ENCODE measurements at regions not wholly inside any gene's neighbourhood (a gene's known extent, or its start where the extent isn't known, plus 50 kb on each side); places are given as distances from the start of the nearest gene placed in this dataset.
"Not testable (repeated sequence)": the region's sequence is repeated elsewhere in the genome, so short reads cannot be mapped to it uniquely, and the experiment has no call there.

DNA sequence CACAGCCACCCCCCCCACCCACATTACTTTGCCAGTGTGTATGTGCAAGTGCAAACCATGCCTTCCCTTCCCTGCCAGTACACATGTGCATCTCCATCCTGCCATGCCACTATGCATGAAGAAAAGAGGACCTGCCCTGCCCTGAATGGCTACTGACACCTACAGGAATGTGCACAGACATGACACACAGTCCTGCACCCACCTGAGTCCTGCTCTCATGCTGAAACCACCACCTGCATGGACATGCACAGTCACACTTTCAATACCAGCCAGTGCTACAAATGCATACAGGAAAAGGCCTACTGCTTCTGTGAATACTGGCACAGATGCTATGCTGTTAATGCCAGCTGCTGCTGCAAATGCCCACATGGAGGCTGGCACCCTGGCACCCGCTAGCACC is 334.4 kb upstream of the DLGAP1 start:
- DNase-seq (ENCODE audit: low read depth in 4 of 4, low spot score in 1 of 4): no peak

DNA sequence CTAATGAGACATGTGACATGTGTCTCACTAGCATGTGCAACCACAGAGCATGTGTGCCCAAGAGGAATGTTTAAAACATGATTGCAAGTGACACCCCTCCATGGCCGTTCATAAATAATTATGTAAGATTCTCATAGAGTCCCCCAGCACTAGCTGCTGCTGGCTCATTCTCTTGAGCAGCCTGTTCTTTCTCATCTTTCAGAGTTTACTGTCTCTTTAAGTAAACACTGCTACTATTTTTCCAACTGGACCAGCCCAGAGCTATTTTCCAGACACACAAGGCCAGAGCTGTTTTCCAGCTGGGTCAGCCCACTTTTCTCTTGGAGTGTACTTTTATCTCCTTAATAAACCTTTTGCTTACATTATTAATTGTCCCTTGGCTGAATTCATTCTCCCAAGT is 326.8 kb upstream of the DLGAP1 start:
- no peak for DNase-seq (ENCODE audit: low read depth in 4 of 4, low spot score in 1 of 4)

DNA sequence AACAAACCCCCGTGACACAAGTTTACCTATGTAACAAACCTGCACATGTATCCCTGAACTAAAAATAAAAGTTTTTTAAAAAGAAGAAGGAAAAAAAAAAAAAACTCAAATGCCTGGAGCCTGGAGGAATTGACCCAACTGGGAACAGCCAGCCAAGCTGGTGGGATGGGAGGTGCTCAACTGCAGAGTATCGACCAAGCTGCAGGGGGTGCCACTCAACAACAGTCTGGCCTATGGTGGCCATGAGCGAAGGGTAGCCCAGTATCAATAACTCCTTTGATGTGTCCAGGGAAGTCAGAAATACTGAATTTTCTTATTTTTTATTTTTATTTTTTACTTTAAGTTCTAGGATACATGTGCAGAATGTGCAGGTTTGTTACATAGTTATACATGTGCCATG is 310.3 kb upstream of the DLGAP1 start:
- no peak for DNase-seq (ENCODE audit: low read depth in 4 of 4, low spot score in 1 of 4)

DNA sequence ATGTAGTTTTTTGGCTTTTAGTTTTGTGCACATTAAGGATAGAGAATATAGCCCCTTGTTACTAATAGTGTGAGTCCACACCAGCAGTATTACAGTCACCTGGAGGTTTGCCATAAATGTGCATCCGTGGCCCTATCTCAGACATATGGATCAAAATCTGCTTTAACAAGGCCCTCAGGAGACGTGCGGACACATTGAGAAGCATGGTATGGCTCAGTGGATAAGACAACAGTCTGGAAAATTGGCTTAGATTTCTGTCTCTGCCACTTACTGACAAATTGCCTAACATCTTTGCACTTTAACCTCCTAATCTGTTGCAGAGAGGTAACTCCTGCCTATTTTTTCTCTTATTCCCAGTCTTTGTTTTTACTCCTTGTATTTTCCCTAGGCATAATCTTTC is 307.2 kb upstream of the DLGAP1 start:
- DNase-seq (ENCODE audit: low read depth in 4 of 4, low spot score in 1 of 4): no peak

DNA sequence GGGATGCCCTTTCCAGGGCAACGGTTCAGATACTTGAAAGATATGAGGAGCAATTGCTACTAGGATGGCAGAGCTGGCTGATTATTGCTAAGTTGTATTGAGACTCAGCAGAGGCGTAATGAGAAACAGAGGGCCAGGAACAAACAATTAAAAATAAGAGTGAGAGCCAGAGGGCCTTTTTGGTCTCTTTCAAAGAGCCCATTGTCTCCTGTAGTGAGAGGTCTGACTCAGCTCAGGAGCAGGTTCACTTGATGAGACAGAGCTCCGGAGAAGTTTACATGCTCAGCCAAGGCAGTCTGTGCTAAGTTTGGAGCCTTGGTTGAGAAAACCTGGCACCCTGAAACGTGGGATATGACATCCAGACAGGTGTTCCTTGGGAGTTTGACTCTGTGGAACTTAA is 303.9 kb upstream of the DLGAP1 start:
- no peak for DNase-seq (ENCODE audit: low read depth in 4 of 4, low spot score in 1 of 4)

DNA sequence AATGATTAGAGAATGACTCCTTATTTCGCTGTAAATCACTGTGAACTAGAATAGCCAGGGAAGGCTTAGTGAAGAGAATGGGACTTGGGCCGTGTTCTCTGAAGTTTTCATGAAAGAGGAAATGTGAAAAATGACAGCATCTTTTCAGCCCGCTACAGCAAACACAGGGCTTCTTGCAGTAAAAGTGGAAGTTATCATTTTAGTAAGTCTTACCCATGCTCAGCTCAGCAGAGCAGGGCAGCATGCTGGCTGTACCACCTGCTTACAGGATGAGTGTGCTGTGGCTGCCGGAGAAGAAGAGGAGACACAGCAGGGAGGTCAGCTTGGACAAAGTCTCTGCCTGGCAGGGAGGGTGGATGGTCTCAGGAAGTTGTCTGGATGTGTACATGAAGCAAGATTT is 300.7 kb upstream of the DLGAP1 start:
- DNase-seq (ENCODE audit: low read depth in 4 of 4, low spot score in 1 of 4): no peak

DNA sequence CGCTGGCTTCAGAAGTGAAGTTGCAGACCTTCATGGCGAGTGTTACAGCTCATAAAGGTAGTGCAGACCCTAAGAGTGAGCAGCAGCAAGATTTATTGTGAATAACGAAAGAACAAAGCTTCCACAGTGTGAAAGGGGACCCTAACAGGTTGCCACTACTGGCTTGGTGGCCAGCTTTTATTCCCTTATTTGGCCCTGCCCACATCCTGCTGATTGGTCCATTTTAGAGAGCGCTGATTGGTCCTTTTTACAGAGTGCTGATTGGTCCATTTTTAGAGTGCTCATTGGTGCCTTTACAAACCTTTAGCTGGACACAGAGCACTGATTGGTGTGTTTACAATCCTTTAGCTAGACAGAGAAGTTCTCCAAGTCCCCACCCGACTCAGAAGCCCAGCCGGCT is 298.0 kb upstream of the DLGAP1 start:
- not testable (repeated sequence) for DNase-seq (ENCODE audit: low read depth in 4 of 4, low spot score in 1 of 4)

DNA sequence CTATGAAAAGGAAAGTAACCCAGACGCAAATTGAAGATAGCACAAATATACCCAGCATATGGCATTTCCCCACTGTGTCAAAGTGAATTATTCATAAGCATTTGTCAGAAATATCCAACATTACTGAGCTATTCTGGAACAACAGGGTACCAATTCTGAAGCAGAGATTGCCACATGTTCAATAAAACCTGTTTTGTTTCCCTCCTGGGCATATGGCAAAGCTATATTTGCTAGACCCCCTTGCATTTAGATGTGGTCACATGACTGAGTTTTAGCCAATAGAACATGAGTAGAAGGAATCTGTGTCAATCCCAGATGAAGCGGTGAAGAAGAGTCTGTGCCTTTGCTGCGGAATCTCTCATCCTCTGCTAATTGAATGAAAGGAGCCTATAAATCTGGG is 296.4 kb upstream of the DLGAP1 start:
- DNase-seq (ENCODE audit: low read depth in 4 of 4, low spot score in 1 of 4): no peak

DNA sequence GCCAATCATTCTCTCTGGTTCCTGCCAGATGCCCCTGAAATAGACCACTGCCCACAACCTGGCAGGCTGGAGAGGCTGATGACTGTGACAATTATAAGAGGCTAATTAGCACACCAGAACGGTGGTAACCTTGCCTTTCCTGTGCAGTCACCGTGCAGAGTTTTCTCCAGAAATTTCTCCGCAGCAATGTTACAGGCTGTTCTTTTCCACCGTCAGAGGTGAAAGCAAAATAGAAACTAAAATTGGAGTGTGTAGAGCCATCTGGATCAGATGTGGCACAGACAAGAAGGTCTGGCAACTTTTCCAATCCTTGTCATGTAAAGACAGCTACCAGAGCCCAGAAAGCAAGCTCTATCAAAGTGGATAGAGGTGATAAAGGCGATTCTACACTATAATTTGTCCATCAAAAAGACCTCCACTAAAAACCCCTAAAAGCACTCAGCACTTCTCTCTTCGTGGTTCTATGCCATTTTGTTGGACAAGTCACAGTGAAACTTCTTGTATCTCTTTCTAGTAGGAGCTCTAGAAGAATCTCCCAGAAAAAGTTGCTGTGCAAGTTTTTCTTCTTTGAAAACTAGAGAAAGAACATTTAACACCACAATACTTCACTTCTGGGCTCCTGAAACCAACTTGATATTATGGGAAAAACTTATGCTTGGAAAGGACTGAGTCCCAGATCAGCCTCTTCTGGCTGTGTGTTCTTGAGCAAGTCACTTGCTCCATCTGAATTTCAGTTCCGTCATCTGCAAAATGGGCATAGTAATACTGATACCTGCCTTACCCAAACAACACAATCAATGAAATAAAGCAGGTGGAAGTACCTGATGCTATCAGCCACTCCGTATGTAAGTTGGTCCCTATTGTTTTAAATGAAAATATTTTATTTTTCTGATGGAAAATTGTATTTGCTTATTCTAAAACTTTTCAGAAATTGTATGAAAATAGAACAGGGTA is 295.6 kb upstream of the DLGAP1 start:
- no peak for DNase-seq (ENCODE audit: low read depth in 4 of 4, low spot score in 1 of 4)

DNA sequence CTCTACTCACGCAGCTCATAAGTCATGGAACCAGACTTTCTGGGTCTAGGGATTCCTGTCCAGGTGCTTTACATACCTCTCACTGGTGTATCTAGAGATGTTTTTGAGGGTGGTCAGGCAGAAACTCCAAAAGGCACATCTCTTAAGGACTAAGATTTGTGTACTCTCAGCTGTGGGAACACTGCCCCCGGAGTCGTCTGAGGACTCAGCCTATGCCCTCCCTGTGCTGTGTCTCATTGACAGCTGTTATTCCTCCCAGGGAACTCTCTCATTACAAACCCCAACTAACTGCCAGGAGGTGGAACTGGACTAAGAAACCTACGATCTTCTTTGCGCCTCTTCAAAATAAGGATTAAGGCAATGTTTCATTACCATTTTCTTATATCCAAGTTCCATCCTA is 293.9 kb upstream of the DLGAP1 start:
- no peak for DNase-seq (ENCODE audit: low read depth in 4 of 4, low spot score in 1 of 4)

DNA sequence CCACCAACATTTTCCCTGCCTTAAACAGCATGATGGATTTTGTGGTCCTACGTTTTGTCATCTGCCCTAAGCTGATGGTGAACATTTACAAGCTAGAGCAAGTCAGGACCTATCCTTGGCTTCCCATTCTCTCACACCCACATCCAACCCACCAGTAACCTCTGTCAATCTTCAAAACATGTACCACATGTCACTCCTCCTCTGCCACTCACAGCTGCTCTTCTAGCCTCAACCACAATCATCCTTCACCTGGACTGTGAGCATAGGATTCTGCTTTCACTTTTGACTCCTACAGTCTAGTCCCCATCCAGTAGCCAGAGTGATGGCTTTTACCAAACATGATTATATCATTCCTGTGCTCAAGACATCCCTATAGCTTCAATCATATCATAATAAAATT is 279.8 kb upstream of the DLGAP1 start:
- no peak for DNase-seq (ENCODE audit: low read depth in 4 of 4, low spot score in 1 of 4)

DNA sequence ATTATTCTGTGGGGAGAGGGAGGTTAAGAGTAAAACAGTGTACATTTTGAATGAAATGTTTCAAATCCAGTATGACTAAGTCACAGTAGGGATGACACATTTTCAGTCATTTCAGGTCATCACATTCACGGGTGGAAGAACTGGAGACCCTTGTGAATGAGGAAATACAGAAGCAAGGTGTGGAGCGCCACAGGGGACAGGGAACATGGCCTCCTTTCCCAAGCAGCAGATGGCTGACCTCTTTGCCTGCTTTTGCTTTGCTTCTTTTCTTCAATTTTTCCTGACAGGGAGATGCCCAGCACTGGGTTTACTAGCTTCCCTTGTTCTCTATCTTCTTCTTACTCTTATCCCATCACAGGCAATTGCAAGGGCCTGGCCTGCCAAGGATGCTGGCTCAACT is 278.9 kb upstream of the DLGAP1 start:
- no peak for DNase-seq (ENCODE audit: low read depth in 4 of 4, low spot score in 1 of 4)

DNA sequence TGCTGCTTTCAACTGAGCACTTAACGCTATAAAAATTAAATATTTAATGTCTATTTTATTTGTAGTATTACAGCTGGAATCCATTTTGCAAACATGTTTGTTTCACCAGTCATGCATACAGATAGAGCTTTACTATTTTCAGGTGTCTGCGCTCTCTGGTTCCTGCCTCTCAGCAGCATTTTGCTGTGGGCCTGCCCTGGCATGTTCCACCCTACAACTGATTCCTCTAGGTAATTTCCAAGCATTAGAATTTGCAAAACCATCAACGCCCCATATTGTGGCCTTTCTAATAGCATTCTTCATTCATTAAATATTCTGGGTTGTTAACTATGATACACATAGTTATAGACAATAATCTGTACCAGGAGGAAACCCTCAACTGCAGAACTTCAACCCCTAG is 266.4 kb upstream of the DLGAP1 start:
- no peak for DNase-seq (ENCODE audit: low read depth in 4 of 4, low spot score in 1 of 4)

DNA sequence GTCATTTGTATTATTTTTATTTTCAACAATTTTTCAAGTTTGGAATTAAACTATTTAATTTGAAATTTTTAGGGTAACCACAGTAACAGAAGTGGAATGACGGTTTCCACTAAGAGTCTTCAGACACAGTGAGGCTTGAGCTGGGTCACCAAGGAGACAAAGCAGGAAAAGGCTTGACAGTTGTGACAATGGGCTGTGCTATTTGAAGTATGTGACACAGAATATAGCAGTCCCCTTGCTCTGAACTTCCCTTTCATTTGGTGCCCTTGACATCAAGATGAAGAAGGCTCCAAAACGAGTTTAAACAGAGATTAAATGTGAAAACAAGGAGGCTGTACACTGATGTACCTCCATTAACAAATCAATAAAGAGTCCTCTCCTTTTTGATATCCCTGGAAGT is 265.4 kb upstream of the DLGAP1 start:
- no peak for DNase-seq (ENCODE audit: low read depth in 4 of 4, low spot score in 1 of 4)

DNA sequence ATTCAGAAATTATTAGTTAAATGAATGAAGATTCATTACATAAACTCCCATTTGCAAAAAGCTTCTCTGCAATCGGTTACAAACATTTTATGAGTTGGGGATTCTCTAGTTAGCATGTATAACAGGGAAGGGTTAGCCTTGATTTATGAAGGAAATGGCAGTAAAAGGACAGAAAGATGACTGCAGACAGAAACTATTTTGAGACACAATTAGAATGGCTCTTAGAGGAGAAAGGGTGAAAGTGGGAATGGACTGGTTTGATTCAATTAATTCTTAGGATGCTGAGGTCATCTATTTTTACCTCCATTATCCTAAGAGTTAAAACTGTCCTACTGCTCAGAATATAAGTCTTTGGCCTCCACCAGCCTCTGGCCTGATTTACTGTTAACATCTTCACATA is 250.8 kb upstream of the DLGAP1 start:
- no peak for DNase-seq (ENCODE audit: low read depth in 4 of 4, low spot score in 1 of 4)

DNA sequence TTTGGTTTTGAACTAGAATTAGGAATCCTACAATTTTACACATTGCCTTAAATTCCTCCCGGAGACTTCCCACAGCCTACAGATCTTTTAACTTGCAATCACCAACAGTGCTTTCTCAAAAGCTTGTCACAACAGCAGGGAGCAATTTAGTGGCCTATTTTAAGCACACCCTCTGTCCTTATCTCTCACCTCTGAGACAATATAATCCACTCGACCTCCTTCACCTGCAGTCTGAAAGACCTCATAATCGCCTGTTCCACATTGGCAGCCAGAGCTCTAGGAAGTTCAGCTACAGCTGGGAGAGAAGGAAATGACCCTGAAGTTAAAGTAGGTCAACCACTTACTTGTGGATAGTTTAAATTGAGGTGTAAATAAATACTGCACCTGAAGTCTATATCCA is 249.7 kb upstream of the DLGAP1 start:
- no peak for DNase-seq (ENCODE audit: low read depth in 4 of 4, low spot score in 1 of 4)

DNA sequence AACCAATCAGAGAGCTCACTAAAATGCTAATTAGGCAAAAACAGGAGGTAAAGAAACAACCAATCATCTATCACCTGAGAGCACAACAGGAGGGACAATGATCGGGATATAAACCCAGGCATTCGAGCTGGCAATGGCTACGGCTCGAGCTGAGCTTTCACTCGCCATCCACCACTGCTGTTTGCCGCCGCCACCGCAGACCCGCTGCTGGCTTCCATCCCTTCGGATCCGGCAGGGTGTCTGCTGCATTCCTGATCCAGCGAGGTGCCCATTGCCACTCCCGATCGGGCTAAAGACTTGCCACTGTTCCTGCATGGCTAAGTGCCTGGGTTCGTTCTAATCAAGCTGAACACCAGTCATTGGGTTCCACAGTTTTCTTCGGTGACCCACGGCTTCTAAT is 236.7 kb upstream of the DLGAP1 start:
- no peak for DNase-seq (ENCODE audit: low read depth in 4 of 4, low spot score in 1 of 4)

DNA sequence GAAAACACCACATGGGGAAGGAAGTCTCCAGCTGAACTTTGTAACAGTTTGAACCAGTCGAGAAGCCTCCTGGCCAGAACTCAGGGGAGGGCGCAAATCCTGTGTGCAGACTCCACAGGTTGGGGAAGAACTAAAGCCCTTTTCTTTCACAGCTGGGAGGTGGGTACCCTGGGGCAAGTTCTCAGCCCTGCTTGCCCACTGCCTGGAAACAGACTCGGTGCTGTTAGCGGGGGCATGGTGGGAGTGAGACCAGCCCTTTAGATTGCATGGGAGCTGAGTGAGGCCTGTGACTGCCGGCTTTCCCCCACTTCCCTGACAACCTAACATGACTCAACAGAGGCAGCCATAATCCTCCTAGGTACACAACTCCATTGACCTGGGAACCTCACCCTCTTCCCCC is 223.6 kb upstream of the DLGAP1 start:
- DNase-seq (ENCODE audit: low read depth in 4 of 4, low spot score in 1 of 4): not testable (repeated sequence)

DNA sequence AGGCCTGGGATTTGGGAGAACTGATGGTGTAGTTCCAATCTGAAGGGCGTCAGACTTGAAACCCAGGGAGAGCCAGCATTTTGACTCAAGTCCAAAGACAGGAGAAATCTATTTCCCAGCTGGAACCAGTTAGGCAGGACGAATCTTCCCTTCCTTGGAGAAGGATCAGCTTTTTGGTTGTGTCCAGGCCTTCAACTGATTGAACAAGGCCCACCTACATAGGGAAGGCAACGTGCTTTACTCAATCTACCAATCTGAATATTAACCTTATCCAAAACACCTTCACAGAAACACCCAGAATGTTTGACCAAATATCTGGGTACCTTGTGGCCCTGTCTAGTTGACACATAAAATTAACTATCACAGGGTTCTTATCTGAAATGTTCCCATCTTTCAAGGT is 221.9 kb upstream of the DLGAP1 start:
- DNase-seq (ENCODE audit: low read depth in 4 of 4, low spot score in 1 of 4): no peak

DNA sequence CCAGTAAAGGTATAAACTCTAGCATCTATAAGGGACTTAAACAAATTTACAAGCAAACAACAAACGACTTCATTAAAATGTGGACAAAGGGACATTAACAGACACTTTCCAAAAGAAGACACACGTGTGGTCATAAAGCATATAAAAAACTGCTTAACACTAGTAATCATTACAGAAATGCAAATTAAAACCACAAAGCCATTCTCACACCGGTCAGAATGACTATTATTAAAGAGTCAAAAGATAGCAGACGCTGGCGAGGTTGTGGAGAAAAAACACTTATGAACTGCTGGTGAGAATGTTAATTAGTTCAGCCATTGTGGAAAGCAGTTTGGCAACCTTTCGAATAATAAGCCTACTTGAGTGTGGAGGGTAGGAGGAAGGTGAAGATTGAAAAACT is 217.1 kb upstream of the DLGAP1 start:
- DNase-seq (ENCODE audit: low read depth in 4 of 4, low spot score in 1 of 4): no peak

DNA sequence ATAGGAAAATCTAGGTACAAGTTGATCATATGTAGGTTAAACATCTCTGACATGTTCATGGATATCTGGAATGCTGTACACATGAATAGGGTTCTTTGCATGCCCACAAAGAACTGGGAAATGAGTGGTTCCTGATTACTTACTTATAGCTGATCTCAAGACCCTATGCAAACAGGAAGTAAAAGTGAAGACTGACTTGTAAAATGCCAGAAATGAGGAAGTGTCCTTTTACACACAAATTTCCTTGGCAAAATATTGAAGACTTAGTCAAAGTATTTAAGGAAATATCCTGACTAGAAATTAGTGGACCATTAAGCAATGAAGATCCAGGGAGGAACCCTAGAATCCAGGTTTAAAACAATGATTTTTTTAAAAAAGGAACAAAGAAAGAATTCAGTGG is 203.7 kb upstream of the DLGAP1 start:
- DNase-seq (ENCODE audit: low read depth in 4 of 4, low spot score in 1 of 4): no peak

DNA sequence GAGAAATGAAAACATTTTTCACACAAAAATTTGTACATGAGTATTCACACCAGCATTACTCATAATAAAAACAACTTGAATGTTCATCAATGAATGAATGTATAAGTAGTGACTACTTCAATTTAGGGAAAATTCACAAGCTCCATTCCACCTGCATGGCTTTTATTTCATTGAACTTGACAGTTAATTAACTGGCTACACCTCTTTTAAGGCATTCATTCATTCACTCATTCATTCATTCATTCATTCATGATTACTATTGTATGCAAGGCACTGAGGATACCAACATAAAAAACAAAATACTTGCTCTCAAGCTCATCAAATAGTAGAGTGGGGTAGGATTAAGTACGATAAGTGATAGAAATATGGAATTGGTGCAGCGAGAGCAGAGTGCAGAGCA is 198.3 kb upstream of the DLGAP1 start:
- no peak for DNase-seq (ENCODE audit: low read depth in 4 of 4, low spot score in 1 of 4)

DNA sequence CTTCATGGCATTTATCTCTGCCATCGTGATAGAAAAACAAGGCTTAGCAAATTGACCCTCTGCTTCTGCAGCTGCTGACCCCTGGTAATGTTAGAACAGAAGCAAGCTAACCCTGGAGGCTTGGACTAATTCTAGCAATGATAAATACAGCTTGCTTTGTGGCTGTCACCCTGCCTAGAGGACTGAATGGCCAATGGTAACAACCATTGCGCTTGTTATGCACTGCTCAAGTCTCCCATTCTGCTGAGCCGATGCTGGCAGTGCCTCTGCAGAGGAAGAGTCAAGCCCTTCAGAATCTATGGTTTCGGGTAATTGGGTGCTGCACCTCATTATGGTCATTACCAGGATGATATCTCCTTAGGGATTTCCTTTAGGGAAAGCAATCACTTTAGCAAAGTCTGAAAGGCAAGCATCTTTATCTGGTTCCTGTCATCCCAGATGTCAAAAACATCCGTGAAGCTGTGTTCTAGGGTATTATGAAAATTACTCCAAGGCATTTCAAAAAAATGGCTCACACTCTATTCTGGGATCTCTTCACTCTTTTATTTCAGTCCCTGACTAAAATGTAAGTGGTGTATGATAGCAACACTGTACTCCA is 186.8 kb upstream of the DLGAP1 start:
- no peak for DNase-seq (ENCODE audit: low read depth in 4 of 4, low spot score in 1 of 4)
